K562 (cell line): ENCODE measurements at regions not wholly inside any gene's neighbourhood (a gene's known extent, or its start where the extent isn't known, plus 50 kb on each side); places are given as distances from the start of the nearest gene placed in this dataset.

ENCODE experiments used
- ATAC-seq: fragments of 200-7000 bp; cut with Tn5 transposase; 3 replicates; pipeline ENCODE4 v1.9.1; 2020; ENCODE audit warnings: moderate library complexity
- BruUV-seq: library from RNA; stranded (reverse); fragments of 400-500 nt; replicated peaks from 2 replicates; lab custom pipeline; 2021; lab: Mats Ljungman, UMichigan
- CTCF ChIA-PET: fragments of 300-600 bp; formaldehyde crosslinking; extraction: SDS; loops from one replicate; lab custom pipeline; 2021; ENCODE audit warnings: low intra/inter-chr PET ratio; lab: Yijun Ruan, JAX
- POLR2A ChIA-PET: fragments of 300-600, 350-650 bp; sonication (Branson Sonifier 250); formaldehyde crosslinking; extraction: SDS; loops from one replicate; lab custom pipeline; 2021; ENCODE audit warnings: antibody characterized with exemption, inconsistent platforms; lab: Yijun Ruan, JAX
- DNase-seq, 4 experiments: peaks; one replicate each; pipeline versions ENCODE4 v3.0.0 to v3.0.0-alpha.2; 2011 to 2018; ENCODE audit warnings: low spot score in 3 of 4, mixed read lengths in 3 of 4; ENCODE audit errors: extremely low read depth in 1 of 4
- FAIRE-seq: peaks from 2 replicates; lab custom pipeline; 2011; peaks lifted over from hg19 to GRCh38; lab: Jason Lieb, UNC
- H2AFZ ChIP-seq: 2 replicates; pipeline ENCODE4 v1.6.0; 2011; ENCODE audit warnings: low read depth, low read length, control low read depth, inconsistent platforms
- H3K27ac ChIP-seq: fragments of 200-600 bp; 3 replicates; pipeline ENCODE4 v1.8.0; 2011; ENCODE audit warnings: low read depth, mild to moderate bottlenecking, control low read depth, inconsistent platforms, low read length, moderate library complexity, mixed read lengths; ENCODE audit errors: extremely low read depth
- H3K27me3 ChIP-seq, 2 experiments: fragments of 300-600 bp in 1 of 2; 2 replicates in 1 of 2; 3 replicates in 1 of 2; pipeline versions ENCODE4 v1.6.0 to v1.8.0; 2011; ENCODE audit warnings: inconsistent platforms in 2 of 2, low read length in 2 of 2, mild to moderate bottlenecking in 1 of 2, mixed read lengths in 1 of 2, moderate library complexity in 1 of 2; ENCODE audit not compliant: control insufficient read depth in 2 of 2, insufficient read depth in 2 of 2
- H3K36me3 ChIP-seq: fragments of 300-600 bp; 3 replicates; pipeline ENCODE4 v1.8.0; 2011; ENCODE audit warnings: mild to moderate bottlenecking, low read length, inconsistent platforms; ENCODE audit not compliant: control insufficient read depth, insufficient read depth
- H3K4me1 ChIP-seq, 2 experiments: fragments of 200-600 bp in 1 of 2; replicated peaks in 1 of 2; 2 replicates in 1 of 2; 3 replicates in 1 of 2; pipeline versions ENCODE4 v1.5.1 to v1.8.0; 2011; ENCODE audit warnings: inconsistent platforms in 2 of 2, low read length in 2 of 2, mild to moderate bottlenecking in 1 of 2, mixed read lengths in 1 of 2, moderate library complexity in 1 of 2; ENCODE audit not compliant: control insufficient read depth in 2 of 2, insufficient read depth in 2 of 2
- H3K4me2 ChIP-seq: 2 replicates; pipeline ENCODE4 v1.6.1; 2011; ENCODE audit warnings: low read length, control low read depth, inconsistent platforms, mixed read lengths; ENCODE audit not compliant: insufficient read depth
- H3K4me3 ChIP-seq: fragments of 200-600 bp; sonication (generic), shearing (Covaris generic); 2 replicates; pipeline ENCODE4 v1.5.1; 2016; ENCODE audit warnings: control low read depth, inconsistent platforms
- H3K79me2 ChIP-seq: fragments of 200-600 bp; 3 replicates; pipeline ENCODE4 v1.8.0; 2011; ENCODE audit warnings: low read length, inconsistent platforms; ENCODE audit not compliant: control insufficient read depth, insufficient read depth
- H3K9ac ChIP-seq, 2 experiments: 2 replicates each; pipeline versions ENCODE4 v1.6.0 to v1.6.1; 2011; ENCODE audit warnings: low read depth in 2 of 2, low read length in 2 of 2, control low read depth in 1 of 2, inconsistent platforms in 1 of 2, mild to moderate bottlenecking in 1 of 2, mixed read lengths in 1 of 2; ENCODE audit not compliant: insufficient read depth in 1 of 2
- H3K9me1 ChIP-seq: one replicate; pipeline ENCODE4 v1.6.0; 2011; ENCODE audit warnings: inconsistent platforms, mild to moderate bottlenecking, low read length, moderate library complexity; ENCODE audit not compliant: control insufficient read depth, insufficient read depth
- H3K9me3 ChIP-seq: replicated peaks from 2 replicates; pipeline ENCODE4 v1.5.1; 2011; ENCODE audit warnings: low read depth, low read length, inconsistent platforms; ENCODE audit not compliant: control insufficient read depth, insufficient read depth
- H4K20me1 ChIP-seq: replicated peaks from 2 replicates; pipeline ENCODE4 v1.6.1; 2011; ENCODE audit warnings: low read length, inconsistent platforms, mixed read lengths; ENCODE audit not compliant: control insufficient read depth, insufficient read depth
- CBX5 ChIP-seq: IDR thresholded peaks from 2 replicates; pipeline ENCODE4 v1.6.1; 2014; ENCODE audit warnings: low read depth, borderline replicate concordance
- COPS2 ChIP-seq: fragments of 450-650 bp; conservative IDR thresholded peaks from 2 replicates; pipeline ENCODE4 v1.6.1; 2016; ENCODE audit warnings: mild to moderate bottlenecking, moderate library complexity
- CREB1 ChIP-seq, 2 experiments: sonication (generic) in 1 of 2; formaldehyde crosslinking in 1 of 2; IDR thresholded peaks; 2 replicates each; pipeline versions ENCODE4 v1.6.1 to v1.8.0; 2012 to 2022; ENCODE audit warnings: inconsistent platforms in 1 of 2, mild to moderate bottlenecking in 1 of 2, missing genetic modification reagents in 1 of 2, moderate library complexity in 1 of 2
- DEAF1 ChIP-seq: fragments of 450-650 bp; formaldehyde crosslinking; IDR thresholded peaks from 2 replicates; pipeline ENCODE4 v1.4.0; 2020; ENCODE audit warnings: mild to moderate bottlenecking, moderate library complexity
- HDAC8 ChIP-seq: fragments of 450-650 bp; IDR thresholded peaks from 2 replicates; pipeline ENCODE4 v1.6.1; 2016; ENCODE audit warnings: mild to moderate bottlenecking, missing genetic modification characterization, moderate library complexity, missing compliant biosample characterization
- HMBOX1 ChIP-seq: sonication (generic); IDR thresholded peaks from 2 replicates; pipeline ENCODE4 v1.6.1; 2016
- JUN ChIP-seq, 2 experiments: sonication (generic) in 1 of 2; formaldehyde crosslinking in 1 of 2; IDR thresholded peaks; 2 replicates each; pipeline versions ENCODE4 v1.6.1 to v1.8.0; 2012 to 2022; ENCODE audit warnings: borderline replicate concordance in 2 of 2, mild to moderate bottlenecking in 2 of 2, improper control_type of control experiment in 1 of 2, low read depth in 1 of 2, low read length in 1 of 2, missing genetic modification reagents in 1 of 2
- MAFK ChIP-seq: IDR thresholded peaks from 2 replicates; pipeline ENCODE4 v1.6.1; 2011; ENCODE audit warnings: low read length, improper control_type of control experiment
- PHF21A ChIP-seq: fragments of 450-650 bp; IDR thresholded peaks from 2 replicates; pipeline ENCODE4 v1.6.1; 2017; ENCODE audit warnings: low read depth, borderline replicate concordance
- PREB ChIP-seq: sonication (generic); formaldehyde crosslinking; IDR thresholded peaks from 2 replicates; pipeline ENCODE4 v1.8.1; 2023; ENCODE audit warnings: mild to moderate bottlenecking, missing genetic modification reagents
- SIX5 ChIP-seq, 2 experiments: IDR thresholded peaks; 2 replicates each; pipeline ENCODE4 v1.6.1; 2011; ENCODE audit warnings: low read length in 2 of 2, borderline replicate concordance in 1 of 2, low read depth in 1 of 2, mild to moderate bottlenecking in 1 of 2, moderate library complexity in 1 of 2; ENCODE audit not compliant: insufficient read depth in 1 of 2
- STAT5A ChIP-seq: IDR thresholded peaks from 2 replicates; pipeline ENCODE4 v1.6.1; 2012; ENCODE audit warnings: low read length, inconsistent platforms, borderline replicate concordance
- TCF15 ChIP-seq: fragments of 250-450 bp; sonication (Bioruptor Pico); IDR thresholded peaks from 2 replicates; pipeline ENCODE4 v1.8.0; 2022; ENCODE audit warnings: moderate library complexity, mild to moderate bottlenecking, inconsistent platforms
- U2AF1 ChIP-seq: fragments of 200-400 bp; formaldehyde crosslinking; optimal IDR thresholded peaks from 2 replicates; pipeline ENCODE3; 2017; ENCODE audit warnings: mild to moderate bottlenecking, low read depth, low read length, moderate library complexity
- ZNF146 ChIP-seq: IDR thresholded peaks from one replicate; pipeline ENCODE4 v1.6.1; 2018; ENCODE audit warnings: missing compliant biosample characterization; ENCODE audit not compliant: unreplicated experiment
- ZNF384 ChIP-seq: IDR thresholded peaks from 2 replicates; pipeline ENCODE4 v1.6.1; 2012; ENCODE audit warnings: low read depth, low read length, improper control_type of control experiment
- ZNF644 ChIP-seq: fragments of 200-800 bp; sonication (Bioruptor generic); IDR thresholded peaks from 2 replicates; pipeline ENCODE4 v1.6.1; 2016; ENCODE audit warnings: low read depth, missing genetic modification characterization, missing compliant biosample characterization
- ZNF655 ChIP-seq: fragments of 250-450 bp; sonication (Bioruptor Pico); IDR thresholded peaks from 2 replicates; pipeline ENCODE4 v1.5.0; 2021
- WGBS: fragments of 100-300 bp; shearing (Covaris generic); methylation state at CpG from one replicate; pipeline ENCODE4 v1.1.6; 2016; ENCODE audit warnings: low coverage, mixed read lengths; ENCODE audit not compliant: insufficient coverage; ENCODE audit errors: missing lambda C conversion rate; 5-methylcytosine and 5-hydroxymethylcytosine counted together
- in situ Hi-C: fragments of 300-500 bp; cut with MboI; formaldehyde crosslinking; loops from 4 replicates; pipeline ENCODE4 v1.15.0; 2018; ENCODE audit warnings: inconsistent platforms, mixed read lengths
- intact Hi-C: fragments of 100-400 bp; cut with micrococcal nuclease; formaldehyde crosslinking; loops from 2 replicates; pipeline ENCODE4 v1.14.2; 2022

GRCh38 chr1:201630582-201630981, 91.7 kb downstream of the NAV1 start:
- H3K79me2 ChIP-seq = no peaks in the 10 kb centered on the region
- no peak overlapping the region for H3K9ac ChIP-seq
- no peak overlapping the region for H3K27ac ChIP-seq
- no peaks in the 10 kb centered on the region for H4K20me1 ChIP-seq
- no peak overlapping the region for H3K4me2 ChIP-seq
- H3K4me3 ChIP-seq = no peak overlapping the region
- in situ Hi-C loops (no loop called here), intact Hi-C loops (no loop called here)
- no peaks in the 10 kb centered on the region for H3K36me3 ChIP-seq
- ChIA-PET POLR2A (interaction anchor here (0.6 to 1.3 kb wide), 7 partner anchors 10 to 252 kb away, joined by 3 to 4 read pairs (median 4); no protein-coding TSS in a partner anchor), CTCF (no interaction called here)
- H2AFZ ChIP-seq = no peak overlapping the region
- no TSS peak for BruUV-seq
- H3K9me3 ChIP-seq = no peaks in the 10 kb centered on the region
- no peak for DNase-seq
- H3K4me1 ChIP-seq = peaks cover 4 to 42% of the 10 kb centered on the region in 2 experiments; a peak in 3 of 5 replicates
- no peak for FAIRE-seq
- ATAC-seq = no peak
- WGBS = 4% methylated on average over 6 of the region's 6 CpGs
- H3K27me3 ChIP-seq = no peaks in the 10 kb centered on the region
- no peaks in the 10 kb centered on the region for H3K9me1 ChIP-seq
- TF ChIP-seq COPS2 (no peak), ZNF384 (no peak), ZNF146 (no peak), CBX5 (no peak), DEAF1 (CRISPR knock-in tag) (no peak), ZNF655 (no peak), MAFK (no peak), HMBOX1 (no peak), STAT5A (no peak), HDAC8 (tag) (no peak), ZNF644 (no peak), JUN (IDR thresholded peaks at IDR 0.05; ENCODE audit: borderline replicate concordance, low read depth, low read length) (no peak), JUN (CRISPR knock-in tag; IDR thresholded peaks at IDR 0.05; ENCODE audit: borderline replicate concordance) (no peak), SIX5 (IDR thresholded peaks at IDR 0.05; ENCODE audit: borderline replicate concordance in 1 of 2, insufficient read depth in 1 of 2, low read depth in 1 of 2, low read length in 2 of 2) (no peak), CREB1 (IDR thresholded peaks at IDR 0.05) (no peak), CREB1 (CRISPR knock-in tag; IDR thresholded peaks at IDR 0.05) (no peak), PREB (CRISPR knock-in tag) (no peak), PHF21A (no peak), U2AF1 (no peak), TCF15 (CRISPR knock-in tag) (no peak)
